WTC11 (cell line): ENCODE measurements at regions not wholly inside any gene's neighbourhood (a gene's known extent, or its start where the extent isn't known, plus 50 kb on each side); places are given as distances from the start of the nearest gene placed in this dataset.

ENCODE experiments used
- ATAC-seq: fragments of 200-7000 bp; cut with Tn5 transposase; 2 replicates; pipeline ENCODE4 v1.10.0; 2021; ENCODE audit warnings: mild to moderate bottlenecking, moderate library complexity
- CTCF ChIA-PET: fragments of 300-600 bp; sonication (Branson Sonifier 250); formaldehyde crosslinking; loops from one replicate; lab custom pipeline; 2021; ENCODE audit warnings: antibody characterized with exemption; lab: Charles Lee
- POLR2A ChIA-PET: fragments of 350-600 bp; sonication (Branson Sonifier 250); formaldehyde crosslinking; loops from one replicate; lab custom pipeline; 2021; ENCODE audit warnings: antibody characterized with exemption; lab: Charles Lee
- DNase-seq: peaks from one replicate; pipeline ENCODE4 v3.0.0; 2021; ENCODE audit warnings: low spot score
- H3K27ac Mint-ChIP-seq: 2 replicates; pipeline ENCODE4 v1.8.0; 2021; ENCODE audit warnings: mixed read lengths
- H3K27me3 Mint-ChIP-seq: 2 replicates; pipeline ENCODE4 v1.8.0; 2021; ENCODE audit warnings: low read depth, mild to moderate bottlenecking, moderate library complexity, mixed read lengths
- H3K36me3 Mint-ChIP-seq: 2 replicates; pipeline ENCODE4 v1.8.0; 2021; ENCODE audit warnings: mixed read lengths
- H3K4me1 Mint-ChIP-seq: 2 replicates; pipeline ENCODE4 v1.8.0; 2022; ENCODE audit warnings: mixed read lengths
- H3K4me3 Mint-ChIP-seq: 2 replicates; pipeline ENCODE4 v1.8.0; 2021; ENCODE audit warnings: mild to moderate bottlenecking, moderate library complexity, mixed read lengths
- H3K9me3 Mint-ChIP-seq: 2 replicates; pipeline ENCODE4 v1.8.0; 2021; ENCODE audit warnings: mixed read lengths
- AFF4 ChIP-seq: sonication (generic); formaldehyde crosslinking; IDR thresholded peaks from 2 replicates; pipeline ENCODE4 v1.8.1; 2023; ENCODE audit warnings: mild to moderate bottlenecking, missing genetic modification reagents, borderline replicate concordance
- ATF6 ChIP-seq: sonication (generic); formaldehyde crosslinking; IDR thresholded peaks from 2 replicates; pipeline ENCODE4 v1.8.1; 2023; ENCODE audit warnings: mild to moderate bottlenecking, missing genetic modification reagents
- CBFB ChIP-seq: sonication (generic); formaldehyde crosslinking; IDR thresholded peaks from 2 replicates; pipeline ENCODE4 v1.8.1; 2022; ENCODE audit warnings: mild to moderate bottlenecking, low read depth, missing genetic modification reagents
- E2F5 ChIP-seq: sonication (generic); formaldehyde crosslinking; IDR thresholded peaks from 2 replicates; pipeline ENCODE4 v1.8.1; 2022; ENCODE audit warnings: mild to moderate bottlenecking, moderate library complexity, missing genetic modification reagents
- EMX1 ChIP-seq: fragments of 250-450 bp; sonication (Bioruptor Pico); IDR thresholded peaks from 2 replicates; pipeline ENCODE4 v1.8.0; 2021; ENCODE audit warnings: mild to moderate bottlenecking
- ESRRA ChIP-seq: sonication (generic); formaldehyde crosslinking; IDR thresholded peaks from 2 replicates; pipeline ENCODE4 v1.8.1; 2022; ENCODE audit warnings: mild to moderate bottlenecking, missing genetic modification reagents, borderline replicate concordance
- ETV6 ChIP-seq: sonication (generic); formaldehyde crosslinking; IDR thresholded peaks from 2 replicates; pipeline ENCODE4 v1.8.1; 2022; ENCODE audit warnings: mild to moderate bottlenecking, missing genetic modification reagents
- FOXK1 ChIP-seq: sonication (generic); formaldehyde crosslinking; IDR thresholded peaks from 2 replicates; pipeline ENCODE4 v1.8.0; 2022; ENCODE audit warnings: mild to moderate bottlenecking, moderate library complexity, missing genetic modification reagents
- HMGA2 ChIP-seq: fragments of 250-450 bp; sonication (Bioruptor Pico); IDR thresholded peaks from 2 replicates; pipeline ENCODE4 v1.4.0; 2021; ENCODE audit warnings: mild to moderate bottlenecking, moderate library complexity
- JUN ChIP-seq: sonication (generic); formaldehyde crosslinking; IDR thresholded peaks from 2 replicates; pipeline ENCODE4 v1.8.0; 2023; ENCODE audit warnings: mild to moderate bottlenecking, missing genetic modification reagents
- NFE2L1 ChIP-seq: sonication (generic); formaldehyde crosslinking; IDR thresholded peaks from 2 replicates; pipeline ENCODE4 v1.8.1; 2023; ENCODE audit warnings: missing genetic modification reagents
- NR1H2 ChIP-seq: sonication (generic); formaldehyde crosslinking; IDR thresholded peaks from 2 replicates; pipeline ENCODE4 v1.9.0; 2021; ENCODE audit warnings: mild to moderate bottlenecking, moderate library complexity, missing genetic modification reagents
- SOX15 ChIP-seq: fragments of 250-450 bp; sonication (Bioruptor Pico); IDR thresholded peaks from 2 replicates; pipeline ENCODE4 v1.9.0; 2021; ENCODE audit warnings: mild to moderate bottlenecking
- STAT6 ChIP-seq: sonication (generic); formaldehyde crosslinking; conservative IDR thresholded peaks from 2 replicates; pipeline ENCODE4 v1.8.1; 2023; ENCODE audit warnings: mild to moderate bottlenecking, low read depth, missing genetic modification reagents, moderate library complexity
- TCF7 ChIP-seq: sonication (generic); formaldehyde crosslinking; IDR thresholded peaks from 2 replicates; pipeline ENCODE4 v1.8.0; 2022; ENCODE audit warnings: mild to moderate bottlenecking, low read depth, missing genetic modification reagents, moderate library complexity
- TP53 ChIP-seq: sonication (generic); formaldehyde crosslinking; IDR thresholded peaks from 2 replicates; pipeline ENCODE4 v1.8.1; 2023; ENCODE audit warnings: mild to moderate bottlenecking, missing genetic modification reagents
- USF1 ChIP-seq: sonication (generic); formaldehyde crosslinking; IDR thresholded peaks from 2 replicates; pipeline ENCODE4 v1.8.0; 2022; ENCODE audit warnings: mild to moderate bottlenecking, missing genetic modification reagents
- ZBTB43 ChIP-seq: sonication (generic); formaldehyde crosslinking; IDR thresholded peaks from 2 replicates; pipeline ENCODE4 v1.8.1; 2023; ENCODE audit warnings: mild to moderate bottlenecking, missing genetic modification reagents
- ZNF512 ChIP-seq: sonication (generic); formaldehyde crosslinking; IDR thresholded peaks from 2 replicates; pipeline ENCODE4 v1.8.1; 2022; ENCODE audit warnings: missing genetic modification reagents, borderline replicate concordance
- ZSCAN18 ChIP-seq: fragments of 250-450 bp; sonication (Bioruptor Pico); IDR thresholded peaks from 2 replicates; pipeline ENCODE4 v2.1.2; 2022; ENCODE audit warnings: mild to moderate bottlenecking, moderate library complexity

GRCh38 chr3:132229641-132230040 is 87.6 kb upstream of the ACP3 start (continued):
- no peak for TF ChIP-seq CBFB (CRISPR knock-in tag)
- no peak for TF ChIP-seq ETV6 (CRISPR knock-in tag)
- no peak for TF ChIP-seq TCF7 (CRISPR knock-in tag)
- no peak for TF ChIP-seq SOX15
- no peak for TF ChIP-seq USF1
- no peak for TF ChIP-seq STAT6 (CRISPR knock-in tag)
- no peak for TF ChIP-seq HMGA2 (CRISPR knock-in tag)

- DNase-seq, result no peak
- no peak overlapping the region for H3K27ac Mint-ChIP-seq
- no peaks in the 10 kb centered on the region for H3K27me3 Mint-ChIP-seq
- H3K36me3 Mint-ChIP-seq, result no peaks in the 10 kb centered on the region
- CTCF ChIA-PET, result interaction anchor here (1.3 to 2.5 kb wide), 3 partner anchors 20 to 112 kb away, joined by 4 to 7 read pairs (median 6); no protein-coding TSS in a partner anchor
- H3K9me3 Mint-ChIP-seq, result no peaks in the 10 kb centered on the region
- POLR2A ChIA-PET, result no interaction called here
- H3K4me3 Mint-ChIP-seq, result no peak overlapping the region
- no peak for ATAC-seq
- H3K4me1 Mint-ChIP-seq, result peaks cover 25% of the 10 kb centered on the region
- no peak for TF ChIP-seq JUN (CRISPR knock-in tag)
- TF ChIP-seq FOXK1 (CRISPR knock-in tag), result no peak
- no peak for TF ChIP-seq NFE2L1
- no peak for TF ChIP-seq ZNF512 (CRISPR knock-in tag)
- no peak for TF ChIP-seq ZSCAN18 (CRISPR knock-in tag)
- no peak for TF ChIP-seq AFF4
- TF ChIP-seq ETV6 (CRISPR knock-in tag), result no peak
- TF ChIP-seq EMX1 (CRISPR knock-in tag), result no peak
- no peak for TF ChIP-seq ATF6 (CRISPR knock-in tag)
- TF ChIP-seq TP53 (CRISPR knock-in tag), result no peak
- TF ChIP-seq E2F5 (CRISPR knock-in tag), result no peak
- TF ChIP-seq ZBTB43, result no peak
- no peak for TF ChIP-seq NR1H2 (CRISPR knock-in tag)
- no peak for TF ChIP-seq ESRRA
Measured at GRCh38 chr3:132230156-132231000, 86.8 kb upstream of the ACP3 start.
